ENCODE measurements at regions not wholly inside any gene's neighbourhood (a gene's known extent, or its start where the extent isn't known, plus 50 kb on each side); places are given as distances from the start of the nearest gene placed in this dataset.
"Not testable (repeated sequence)": the region's sequence is repeated elsewhere in the genome, so short reads cannot be mapped to it uniquely, and the experiment has no call there.

- no peak for DNase-seq (ENCODE audit: low spot score)
- no peak overlapping the region for H3K27ac ChIP-seq
- TF ChIP-seq CTCF (IDR thresholded peaks at IDR 0.05) = no peak
- H3K4me3 ChIP-seq = no peak overlapping the region
These were observed 70.5 kb downstream of the KPNA2 start for GRCh38 chr17:68106085-68106484.

GRCh38 chr17:68107373-68107772 lies 71.8 kb downstream of the KPNA2 start:
- Histone ChIP-seq H3K27ac (no peak overlapping the region), H3K4me3 (no peak overlapping the region)
- TF ChIP-seq CTCF (IDR thresholded peaks at IDR 0.05) = no peak
- no peak for DNase-seq (ENCODE audit: low spot score)

DNA sequence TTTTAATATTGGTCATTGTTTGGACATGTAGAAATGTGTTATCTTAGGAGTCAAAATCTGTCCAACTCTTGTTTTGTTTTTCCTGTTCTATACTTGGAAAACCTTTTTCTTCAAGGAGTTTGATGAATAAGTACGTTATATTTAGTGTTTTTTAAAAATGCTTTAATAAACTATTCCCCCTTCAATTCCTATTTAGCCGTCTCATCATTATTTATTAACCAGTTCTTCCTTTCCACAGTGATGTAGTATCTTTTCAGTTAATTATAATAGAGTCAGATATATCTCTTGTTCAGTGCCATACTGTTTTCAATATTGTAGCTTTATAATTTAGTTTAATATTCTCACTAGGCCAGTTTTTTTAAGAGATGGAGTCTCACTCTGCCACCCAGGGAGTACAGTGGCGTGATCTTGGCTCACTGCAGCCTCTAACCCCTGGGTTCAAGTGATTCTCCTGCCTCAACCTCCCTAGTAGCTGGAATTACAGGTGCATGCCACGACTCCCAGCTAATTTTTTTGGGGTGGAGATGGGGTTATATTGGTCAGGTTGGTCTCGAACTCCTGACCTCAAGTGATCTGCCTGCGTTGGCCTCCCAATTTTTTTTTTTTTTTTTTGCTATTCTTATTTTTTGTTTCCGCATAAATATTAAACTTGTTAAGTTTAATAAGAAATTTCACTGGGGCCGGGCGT lies 72.9 kb downstream of the KPNA2 start:
- H3K4me3 ChIP-seq = no peak overlapping the region
- DNase-seq (ENCODE audit: low spot score) = no peak
- H3K27ac ChIP-seq = no peak overlapping the region
- TF ChIP-seq CTCF (IDR thresholded peaks at IDR 0.05) = no peak

GRCh38 chr17:68109404-68109803 lies 73.9 kb downstream of the KPNA2 start:
- not testable (repeated sequence) for H3K27ac ChIP-seq; DNase-seq (ENCODE audit: low spot score); H3K4me3 ChIP-seq

DNA sequence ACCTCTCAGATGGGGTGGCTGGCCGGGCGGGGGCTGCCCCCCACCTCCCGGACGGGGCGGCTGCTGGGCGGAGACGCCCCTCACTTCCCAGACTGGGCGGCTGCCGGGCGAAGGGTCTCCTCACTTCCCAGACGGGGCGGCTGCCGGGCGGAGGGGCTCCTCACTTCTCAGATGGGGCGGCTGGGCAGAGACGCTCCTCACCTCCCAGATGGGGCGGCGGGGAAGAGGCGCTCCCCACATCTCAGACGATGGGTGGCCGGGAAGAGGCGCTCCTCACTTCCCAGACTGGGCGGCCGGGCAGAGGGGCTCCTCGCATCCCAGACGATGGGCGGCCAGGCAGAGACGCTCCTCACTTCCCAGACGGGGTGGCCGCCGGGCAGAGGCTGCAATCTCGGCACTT lies 80.7 kb downstream of the KPNA2 start:
- not testable (repeated sequence) for H3K27ac ChIP-seq; DNase-seq (ENCODE audit: low spot score); H3K4me3 ChIP-seq

DNA sequence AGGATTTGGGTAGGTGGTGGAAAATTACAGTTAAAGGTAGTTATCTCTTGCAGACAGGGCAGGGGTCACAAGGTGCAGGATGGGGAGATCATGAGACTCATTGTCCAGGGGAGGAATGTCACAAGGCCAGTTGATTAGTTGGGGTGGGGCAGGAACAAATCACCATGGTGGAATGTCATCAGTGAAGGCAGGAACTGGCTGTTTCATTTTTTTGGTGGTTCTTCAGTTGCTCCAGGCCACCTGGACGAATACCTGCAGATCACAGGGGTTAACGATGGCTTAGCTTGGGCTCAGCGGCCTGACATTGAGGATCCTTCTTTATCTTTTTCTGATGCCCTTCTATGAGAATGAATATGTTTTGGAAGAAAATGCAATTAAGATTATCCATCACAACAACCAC lies 87.1 kb downstream of the KPNA2 start:
- no peak for TF ChIP-seq CTCF (IDR thresholded peaks at IDR 0.05)
- H3K4me3 ChIP-seq = no peak overlapping the region
- DNase-seq (ENCODE audit: low spot score) = no peak
- no peak overlapping the region for H3K27ac ChIP-seq

GRCh38 chr17:68125111-68125870 lies 89.8 kb downstream of the KPNA2 start:
- TF ChIP-seq CTCF (IDR thresholded peaks at IDR 0.05) = no peak
- H3K27ac ChIP-seq = no peak overlapping the region
- no peak overlapping the region for H3K4me3 ChIP-seq
- no peak for DNase-seq (ENCODE audit: low spot score)

- TF ChIP-seq CTCF (IDR thresholded peaks at IDR 0.05) = no peak
- Histone ChIP-seq H3K27ac (no peak overlapping the region), H3K4me3 (no peak overlapping the region)
- DNase-seq (ENCODE audit: low spot score) = no peak
These were observed 92.4 kb downstream of the KPNA2 start for GRCh38 chr17:68127914-68128313.
